ENCODE measurements at regions not wholly inside any gene's neighbourhood (a gene's known extent, or its start where the extent isn't known, plus 50 kb on each side); places are given as distances from the start of the nearest gene placed in this dataset.

DNA sequence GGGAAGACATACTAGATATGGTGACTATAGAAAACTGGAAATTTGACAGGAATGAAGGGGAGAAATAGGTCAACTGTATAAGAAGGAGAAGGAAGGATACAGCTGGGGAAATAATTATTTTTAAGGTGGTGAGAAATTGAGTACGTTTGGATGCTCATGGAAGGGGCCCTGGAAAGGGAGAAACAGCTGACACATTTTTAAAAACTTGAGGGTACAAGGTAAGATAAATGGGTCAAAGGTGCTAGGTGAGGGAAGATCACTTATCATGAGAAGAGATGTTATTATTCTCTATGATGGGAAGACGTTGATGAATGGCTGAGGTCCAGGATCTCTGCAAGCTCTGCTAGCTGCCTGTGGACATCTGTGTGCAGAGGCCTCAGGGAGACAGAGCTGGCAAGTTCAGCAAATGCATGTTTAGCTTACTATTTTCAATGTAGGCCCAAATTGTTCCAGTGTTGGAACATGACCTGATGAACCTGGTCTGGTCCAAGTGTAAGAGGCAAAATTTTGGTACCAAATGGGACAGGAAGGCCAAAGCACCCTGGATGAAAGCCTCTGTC, 181.7 kb downstream of the MTRR start:
- TF ChIP-seq ZNF622 (IDR thresholded peaks at IDR 0.05) (no peak), EED (IDR thresholded peaks at IDR 0.05; ENCODE audit: low read depth) (no peak), HDAC6 (IDR thresholded peaks at IDR 0.05; ENCODE audit: unreplicated experiment) (no peak), MEF2B (IDR thresholded peaks at IDR 0.05; ENCODE audit: partially characterized antibody, poor library complexity, severe bottlenecking) (no peak), SMAD1 (IDR thresholded peaks at IDR 0.05; ENCODE audit: low read depth, partially characterized antibody) (no peak), YBX1 (IDR thresholded peaks at IDR 0.05) (no peak), TARDBP (IDR thresholded peaks at IDR 0.05; ENCODE audit: borderline replicate concordance) (no peak), MXI1 (IDR thresholded peaks at IDR 0.05; ENCODE audit: low read depth, low read length) (no peak), SIX5 (IDR thresholded peaks at IDR 0.05; ENCODE audit: low read depth, low read length, severe bottlenecking) (no peak)
- TF ChIP-seq, protein P1, sequence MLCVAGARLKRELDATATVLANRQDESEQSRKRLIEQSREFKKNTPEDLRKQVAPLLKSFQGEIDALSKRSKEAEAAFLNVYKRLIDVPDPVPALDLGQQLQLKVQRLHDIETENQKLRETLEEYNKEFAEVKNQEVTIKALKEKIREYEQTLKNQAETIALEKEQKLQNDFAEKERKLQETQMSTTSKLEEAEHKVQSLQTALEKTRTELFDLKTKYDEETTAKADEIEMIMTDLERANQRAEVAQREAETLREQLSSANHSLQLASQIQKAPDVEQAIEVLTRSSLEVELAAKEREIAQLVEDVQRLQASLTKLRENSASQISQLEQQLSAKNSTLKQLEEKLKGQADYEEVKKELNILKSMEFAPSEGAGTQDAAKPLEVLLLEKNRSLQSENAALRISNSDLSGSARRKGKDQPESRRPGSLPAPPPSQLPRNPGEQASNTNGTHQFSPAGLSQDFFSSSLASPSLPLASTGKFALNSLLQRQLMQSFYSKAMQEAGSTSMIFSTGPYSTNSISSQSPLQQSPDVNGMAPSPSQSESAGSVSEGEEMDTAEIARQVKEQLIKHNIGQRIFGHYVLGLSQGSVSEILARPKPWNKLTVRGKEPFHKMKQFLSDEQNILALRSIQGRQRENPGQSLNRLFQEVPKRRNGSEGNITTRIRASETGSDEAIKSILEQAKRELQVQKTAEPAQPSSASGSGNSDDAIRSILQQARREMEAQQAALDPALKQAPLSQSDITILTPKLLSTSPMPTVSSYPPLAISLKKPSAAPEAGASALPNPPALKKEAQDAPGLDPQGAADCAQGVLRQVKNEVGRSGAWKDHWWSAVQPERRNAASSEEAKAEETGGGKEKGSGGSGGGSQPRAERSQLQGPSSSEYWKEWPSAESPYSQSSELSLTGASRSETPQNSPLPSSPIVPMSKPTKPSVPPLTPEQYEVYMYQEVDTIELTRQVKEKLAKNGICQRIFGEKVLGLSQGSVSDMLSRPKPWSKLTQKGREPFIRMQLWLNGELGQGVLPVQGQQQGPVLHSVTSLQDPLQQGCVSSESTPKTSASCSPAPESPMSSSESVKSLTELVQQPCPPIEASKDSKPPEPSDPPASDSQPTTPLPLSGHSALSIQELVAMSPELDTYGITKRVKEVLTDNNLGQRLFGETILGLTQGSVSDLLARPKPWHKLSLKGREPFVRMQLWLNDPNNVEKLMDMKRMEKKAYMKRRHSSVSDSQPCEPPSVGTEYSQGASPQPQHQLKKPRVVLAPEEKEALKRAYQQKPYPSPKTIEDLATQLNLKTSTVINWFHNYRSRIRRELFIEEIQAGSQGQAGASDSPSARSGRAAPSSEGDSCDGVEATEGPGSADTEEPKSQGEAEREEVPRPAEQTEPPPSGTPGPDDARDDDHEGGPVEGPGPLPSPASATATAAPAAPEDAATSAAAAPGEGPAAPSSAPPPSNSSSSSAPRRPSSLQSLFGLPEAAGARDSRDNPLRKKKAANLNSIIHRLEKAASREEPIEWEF (IDR thresholded peaks at IDR 0.05; ENCODE audit: insufficient replicate concordance, low read depth, low read length): no peak
- Histone ChIP-seq H3K79me2 (ENCODE audit: control insufficient read depth, insufficient read depth, low read length) (no peaks in the 10 kb centered on the region), H3K27ac (ENCODE audit: control insufficient read depth, insufficient read depth) (no peak overlapping the region), H3K36me3 (ENCODE audit: control insufficient read depth in 2 of 2, insufficient read depth in 2 of 2, low read length in 1 of 2) (no peaks in the 10 kb centered on the region), H3K4me1 (ENCODE audit: control insufficient read depth, insufficient read depth, low read length) (no peaks in the 10 kb centered on the region), H3K27me3 (replicated peaks in 1 of 2; ENCODE audit: control insufficient read depth in 2 of 2, insufficient read depth in 2 of 2, low read length in 1 of 2) (no peaks in the 10 kb centered on the region), H2AFZ (ENCODE audit: control insufficient read depth, low read depth, low read length) (no peak overlapping the region), H3K9me3 (replicated peaks; ENCODE audit: control insufficient read depth, insufficient read depth, low read length) (no peaks in the 10 kb centered on the region), H3K9ac (ENCODE audit: control insufficient read depth, insufficient read depth, low read length) (no peak overlapping the region), H3K4me2 (ENCODE audit: control insufficient read depth, insufficient read depth) (no peak overlapping the region), H4K20me1 (ENCODE audit: control insufficient read depth, insufficient read depth) (no peaks in the 10 kb centered on the region), H3K4me3 (no peak overlapping the region)
- no peak for FAIRE-seq
- ATAC-seq: no peak
- no peak for DNase-seq (ENCODE audit: low read depth, low spot score)
- in situ Hi-C loops (cut with MboI) (no loop called here), intact Hi-C loops (cut with micrococcal nuclease; ENCODE audit: unreplicated experiment) (no loop called here)
- ChIA-PET RAD21 (ENCODE audit: unreplicated experiment) (no interaction called here), SMC1A (ENCODE audit: uncharacterized antibody, unreplicated experiment) (no interaction called here), CTCF (no interaction called here), POLR2A (no interaction called here)
- BruUV-seq (replicated peaks): no TSS peak
- 0% methylated on average over 2 of the region's 2 CpGs for WGBS (ENCODE audit: insufficient coverage, insufficient replicate concordance, low lambda C conversion rate, missing lambda C conversion rate)

All from GM12878 (cell line).